ENCODE measurements at regions not wholly inside any gene's neighbourhood (a gene's known extent, or its start where the extent isn't known, plus 50 kb on each side); places are given as distances from the start of the nearest gene placed in this dataset.

GRCh38 chr2:59077026-59077725, 836.1 kb upstream of the FANCL start:
- no peak for FAIRE-seq
- TF ChIP-seq CTCF (IDR thresholded peaks at IDR 0.05; ENCODE audit: insufficient read depth, missing control alignments) = no peak
- DNase-seq (ENCODE audit: insufficient read length, low spot score) = no peak

- no peak for FAIRE-seq
- DNase-seq (ENCODE audit: insufficient read length, low spot score) = no peak
- no peak for TF ChIP-seq CTCF (IDR thresholded peaks at IDR 0.05; ENCODE audit: insufficient read depth, missing control alignments)
Observed at GRCh38 chr2:59076079-59076619, 835.0 kb upstream of the FANCL start.

- no peak for TF ChIP-seq CTCF (IDR thresholded peaks at IDR 0.05; ENCODE audit: insufficient read depth, missing control alignments)
- no peak for FAIRE-seq
- no peak for DNase-seq (ENCODE audit: insufficient read length, low spot score)
Observed at GRCh38 chr2:59074071-59074470, 832.9 kb upstream of the FANCL start.

- FAIRE-seq (no peak), DNase-seq (ENCODE audit: insufficient read length, low spot score) (no peak)
Observed at GRCh38 chr2:59073286-59073685, 832.2 kb upstream of the FANCL start.

GRCh38 chr2:59068255-59068654, 827.1 kb upstream of the FANCL start:
- no peak for TF ChIP-seq CTCF (IDR thresholded peaks at IDR 0.05; ENCODE audit: insufficient read depth, missing control alignments)
- FAIRE-seq (no peak), DNase-seq (ENCODE audit: insufficient read length, low spot score) (no peak)

More at GRCh38 chr2:59073286-59073685, 832.2 kb upstream of the FANCL start:
- TF ChIP-seq CTCF (IDR thresholded peaks at IDR 0.05; ENCODE audit: insufficient read depth, missing control alignments) = no peak

GRCh38 chr2:59066787-59067399, 825.8 kb upstream of the FANCL start:
- no peak for FAIRE-seq
- no peak for TF ChIP-seq CTCF (IDR thresholded peaks at IDR 0.05; ENCODE audit: insufficient read depth, missing control alignments)
- no peak for DNase-seq (ENCODE audit: insufficient read length, low spot score)
